Ovary (tissue), 3 donors: ENCODE measurements at regions not wholly inside any gene's neighbourhood (a gene's known extent, or its start where the extent isn't known, plus 50 kb on each side); places are given as distances from the start of the nearest gene placed in this dataset.

Experiments used
- CTCF ChIP-seq, 3 donors: fragments of 450-650 bp in 2 of 3; fragments of 200-600 bp in 1 of 3; IDR thresholded peaks; one replicate each; pipeline versions ENCODE4 v1.5.1 to v1.8.0; 2016 to 2022; ENCODE audit warnings: antibody characterized with exemption in 3 of 3, mild to moderate bottlenecking in 1 of 3
- EP300 ChIP-seq: sonication (generic); formaldehyde crosslinking; IDR thresholded peaks from one replicate; pipeline ENCODE4 v1.6.1; 2017; ENCODE audit warnings: antibody characterized with exemption
- POLR2A ChIP-seq: fragments of 450-650 bp; IDR thresholded peaks from one replicate; pipeline ENCODE4 v1.6.1; 2017; ENCODE audit warnings: antibody characterized with exemption, mild to moderate bottlenecking, moderate library complexity
- donor health status: DM: no; HTN: no; CAD: no.

DNA sequence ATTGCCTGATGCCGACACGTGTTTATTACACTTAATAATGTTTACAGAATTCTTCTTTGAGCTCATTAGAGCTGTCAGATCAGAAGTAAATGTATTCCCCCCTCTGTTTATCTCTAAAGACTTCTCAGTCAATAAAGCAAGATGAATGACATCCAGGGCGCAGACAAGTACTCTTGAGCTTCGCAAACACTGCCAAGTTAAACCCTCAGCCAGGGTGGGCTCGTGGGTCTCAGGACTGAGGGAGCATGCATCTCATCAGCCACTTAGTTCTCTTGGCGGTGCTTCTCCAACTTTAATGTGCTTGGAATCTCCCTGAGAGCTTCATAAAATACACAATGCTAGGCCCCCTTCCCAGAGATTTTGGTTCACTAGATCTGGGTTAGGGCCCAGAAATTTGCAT, 333.9 kb upstream of the THRB start:
- TF ChIP-seq CTCF (IDR thresholded peaks at IDR 0.05) (no peak), EP300 (no peak), POLR2A (no peak)
